DOHH2 (cell line): ENCODE measurements at regions not wholly inside any gene's neighbourhood (a gene's known extent, or its start where the extent isn't known, plus 50 kb on each side); places are given as distances from the start of the nearest gene placed in this dataset.

Source experiments
- H3F3A ChIP-seq: fragments of 200-600 bp; sonication (generic), shearing (Covaris generic); 2 replicates; pipeline ENCODE4 v1.6.0; 2016; ENCODE audit warnings: antibody characterized with exemption, mild to moderate bottlenecking; ENCODE audit not compliant: control insufficient read depth, insufficient read depth
- H3K27ac ChIP-seq: fragments of 200-600 bp; sonication (generic); 2 replicates; pipeline ENCODE4 v1.5.1; 2014; ENCODE audit warnings: low read depth, mild to moderate bottlenecking, low read length, moderate library complexity
- H3K27me3 ChIP-seq: fragments of 200-600 bp; sonication (generic); 2 replicates; pipeline ENCODE4 v1.6.1; 2014; ENCODE audit warnings: mild to moderate bottlenecking, low read length, mixed read lengths; ENCODE audit not compliant: control insufficient read depth
- H3K36me3 ChIP-seq: fragments of 200-600 bp; sonication (generic); 2 replicates; pipeline ENCODE4 v1.6.1; 2014; ENCODE audit warnings: mild to moderate bottlenecking, low read length, moderate library complexity, mixed read lengths; ENCODE audit not compliant: control insufficient read depth
- H3K4me1 ChIP-seq: fragments of 200-600 bp; sonication (generic); 2 replicates; pipeline ENCODE4 v1.6.1; 2014; ENCODE audit warnings: mild to moderate bottlenecking, low read length, mixed read lengths; ENCODE audit not compliant: control insufficient read depth
- H3K4me2 ChIP-seq: fragments of 200-600 bp; sonication (generic); 2 replicates; pipeline ENCODE4 v1.6.0; 2014; ENCODE audit warnings: mild to moderate bottlenecking, low read length, moderate library complexity
- H3K4me3 ChIP-seq: fragments of 200-600 bp; sonication (generic); 2 replicates; pipeline ENCODE4 v1.5.1; 2014; ENCODE audit warnings: mild to moderate bottlenecking, low read length, mixed read lengths
- H3K79me2 ChIP-seq: fragments of 200-600 bp; sonication (generic); 2 replicates; pipeline ENCODE4 v1.6.1; 2014; ENCODE audit warnings: mild to moderate bottlenecking, low read length, mixed read lengths; ENCODE audit not compliant: control insufficient read depth
- H3K9me2 ChIP-seq: fragments of 200-600 bp; sonication (generic); replicated peaks from 2 replicates; pipeline ENCODE4 v1.6.1; 2014; ENCODE audit warnings: mild to moderate bottlenecking, low read length, mixed read lengths; ENCODE audit not compliant: control insufficient read depth
- H3K9me3 ChIP-seq: fragments of 200-600 bp; sonication (generic); 2 replicates; pipeline ENCODE4 v1.6.1; 2014; ENCODE audit warnings: antibody characterized with exemption, low read length, mixed read lengths; ENCODE audit not compliant: control insufficient read depth, insufficient read depth
- H4K20me1 ChIP-seq: fragments of 200-600 bp; sonication (generic); 2 replicates; pipeline ENCODE4 v1.6.0; 2014; ENCODE audit warnings: low read depth, mild to moderate bottlenecking, antibody characterized with exemption, low read length, moderate library complexity; ENCODE audit not compliant: control insufficient read depth, insufficient read depth
- CTCF ChIP-seq: fragments of 200-600 bp; sonication (generic); IDR thresholded peaks from one replicate; pipeline ENCODE4 v1.5.1; 2014; ENCODE audit warnings: antibody characterized with exemption, mild to moderate bottlenecking, low read depth, low read length; ENCODE audit not compliant: poor library complexity, severe bottlenecking
- EZH2phosphoT487 ChIP-seq: fragments of 200-600 bp; sonication (generic); IDR thresholded peaks from 2 replicates; pipeline ENCODE4 v1.6.1; 2017; ENCODE audit warnings: borderline replicate concordance, mild to moderate bottlenecking, antibody characterized with exemption, low read length, moderate library complexity, mixed read lengths

GRCh38 chr18:25787276-25787675 lies 303.1 kb downstream of the SS18 start:
- Histone ChIP-seq H3K9me2 (no peaks in the 10 kb centered on the region), H3K27ac (no peak overlapping the region), H3K4me1 (no peaks in the 10 kb centered on the region), H3F3A (no peaks in the 10 kb centered on the region), H3K4me2 (no peak overlapping the region), H3K4me3 (no peak overlapping the region), H3K27me3 (no peaks in the 10 kb centered on the region), H4K20me1 (no peaks in the 10 kb centered on the region), H3K9me3 (no peaks in the 10 kb centered on the region), H3K36me3 (no peaks in the 10 kb centered on the region), H3K79me2 (no peaks in the 10 kb centered on the region)
- no peak for TF ChIP-seq EZH2phosphoT487

- no peaks in the 10 kb centered on the region for H3F3A ChIP-seq
- H3K9me2 ChIP-seq = no peaks in the 10 kb centered on the region
- no peaks in the 10 kb centered on the region for H3K4me1 ChIP-seq
- H3K79me2 ChIP-seq = no peaks in the 10 kb centered on the region
- H3K4me2 ChIP-seq = no peak overlapping the region
- no peak overlapping the region for H3K27ac ChIP-seq
- TF ChIP-seq EZH2phosphoT487 (no peak), CTCF (no peak)
- no peaks in the 10 kb centered on the region for H3K36me3 ChIP-seq
- H3K27me3 ChIP-seq = no peaks in the 10 kb centered on the region
- no peaks in the 10 kb centered on the region for H4K20me1 ChIP-seq
- H3K4me3 ChIP-seq = no peak overlapping the region
- no peaks in the 10 kb centered on the region for H3K9me3 ChIP-seq
These were observed 303.7 kb downstream of the SS18 start for GRCh38 chr18:25786758-25787157.

DNA sequence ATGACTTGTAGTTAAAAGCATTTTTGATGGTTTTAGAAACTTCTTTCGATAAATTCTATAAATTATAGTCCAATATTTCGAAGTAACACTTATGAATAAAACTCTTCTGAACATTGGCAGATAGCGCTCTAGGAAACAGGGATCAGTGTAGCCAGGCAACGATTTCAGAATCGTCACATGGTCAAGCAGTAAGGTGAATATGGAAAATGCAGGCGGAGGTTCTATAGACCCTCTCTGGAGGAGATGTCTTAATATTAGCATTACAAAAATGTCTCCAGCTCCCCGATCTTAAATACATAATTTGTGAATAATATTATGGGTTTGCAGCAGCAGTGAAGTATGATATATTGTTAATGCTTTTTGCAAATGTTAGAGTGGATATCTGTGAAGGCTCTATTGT lies 310.3 kb downstream of the SS18 start:
- H3K79me2 ChIP-seq = no peaks in the 10 kb centered on the region
- H4K20me1 ChIP-seq = no peaks in the 10 kb centered on the region
- TF ChIP-seq EZH2phosphoT487 = no peak
- TF ChIP-seq CTCF = no peak
- no peaks in the 10 kb centered on the region for H3K9me2 ChIP-seq
- no peaks in the 10 kb centered on the region for H3K9me3 ChIP-seq
- H3K27me3 ChIP-seq = no peaks in the 10 kb centered on the region
- H3K4me3 ChIP-seq = no peak overlapping the region
- no peaks in the 10 kb centered on the region for H3K4me1 ChIP-seq
- H3K27ac ChIP-seq = no peak overlapping the region
- H3K4me2 ChIP-seq = no peak overlapping the region
- no peaks in the 10 kb centered on the region for H3F3A ChIP-seq
- no peaks in the 10 kb centered on the region for H3K36me3 ChIP-seq

GRCh38 chr18:25771796-25772195 lies 318.6 kb downstream of the SS18 start:
- H3K36me3 ChIP-seq = no peaks in the 10 kb centered on the region
- no peaks in the 10 kb centered on the region for H3K4me1 ChIP-seq
- H3K27me3 ChIP-seq = no peaks in the 10 kb centered on the region
- no peaks in the 10 kb centered on the region for H3K9me2 ChIP-seq
- no peak for TF ChIP-seq CTCF
- no peak for TF ChIP-seq EZH2phosphoT487
- H3K4me2 ChIP-seq = no peak overlapping the region
- no peaks in the 10 kb centered on the region for H3K79me2 ChIP-seq
- H3K4me3 ChIP-seq = no peak overlapping the region
- no peaks in the 10 kb centered on the region for H3K9me3 ChIP-seq
- H3F3A ChIP-seq = no peaks in the 10 kb centered on the region
- no peaks in the 10 kb centered on the region for H4K20me1 ChIP-seq
- no peak overlapping the region for H3K27ac ChIP-seq
